H9 (cell line): ENCODE measurements at regions not wholly inside any gene's neighbourhood (a gene's known extent, or its start where the extent isn't known, plus 50 kb on each side); places are given as distances from the start of the nearest gene placed in this dataset.

Experiments used
- DNase-seq: peaks from one replicate; pipeline ENCODE4 v3.0.0-alpha.2; 2017
- H2AFZ ChIP-seq: one replicate; pipeline ENCODE4 v1.6.1; 2013; ENCODE audit warnings: mild to moderate bottlenecking, low read length, control low read depth, moderate library complexity
- H2AK5ac ChIP-seq: 2 replicates; pipeline ENCODE4 v1.6.1; 2013; ENCODE audit warnings: low read length, control low read depth, mixed read lengths; ENCODE audit not compliant: insufficient read length
- H2BK120ac ChIP-seq: one replicate; pipeline ENCODE4 v1.6.1; 2013; ENCODE audit warnings: low read depth, mild to moderate bottlenecking, low read length, control low read depth, inconsistent platforms; ENCODE audit not compliant: poor library complexity, severe bottlenecking
- H2BK12ac ChIP-seq: 2 replicates; pipeline ENCODE4 v1.6.1; 2013; ENCODE audit warnings: low read length, control low read depth, mixed read lengths, low read depth; ENCODE audit not compliant: insufficient read length
- H2BK15ac ChIP-seq: 2 replicates; pipeline ENCODE4 v1.6.1; 2013; ENCODE audit warnings: low read depth, low read length, control low read depth
- H2BK20ac ChIP-seq: one replicate; pipeline ENCODE4 v1.6.1; 2013; ENCODE audit warnings: low read depth, mild to moderate bottlenecking, low read length, control low read depth, inconsistent platforms; ENCODE audit not compliant: poor library complexity, severe bottlenecking
- H2BK5ac ChIP-seq: 2 replicates; pipeline ENCODE4 v1.6.1; 2013; ENCODE audit warnings: low read length, control low read depth, mixed read lengths; ENCODE audit not compliant: insufficient read length
- H3K14ac ChIP-seq: 2 replicates; pipeline ENCODE4 v1.6.1; 2013; ENCODE audit warnings: low read length, control low read depth; ENCODE audit not compliant: insufficient read depth
- H3K18ac ChIP-seq: 2 replicates; pipeline ENCODE4 v1.6.1; 2013; ENCODE audit warnings: low read depth, mild to moderate bottlenecking, mixed read lengths, low read length, control low read depth; ENCODE audit not compliant: insufficient read length
- H3K23ac ChIP-seq: 2 replicates; pipeline ENCODE4 v1.6.1; 2013; ENCODE audit warnings: low read length, control low read depth, mixed read lengths, low read depth; ENCODE audit not compliant: insufficient read length
- H3K23me2 ChIP-seq: 2 replicates; pipeline ENCODE4 v1.6.1; 2013; ENCODE audit warnings: low read depth, mild to moderate bottlenecking, mixed read lengths, low read length, control low read depth; ENCODE audit not compliant: insufficient read length, poor library complexity, severe bottlenecking
- H3K27ac ChIP-seq: 2 replicates; pipeline ENCODE4 v1.5.1; 2013; ENCODE audit warnings: low read length, control low read depth, mixed read lengths, low read depth; ENCODE audit not compliant: insufficient read length
- H3K27me3 ChIP-seq: 2 replicates; pipeline ENCODE4 v1.6.1; 2013; ENCODE audit warnings: low read length, control low read depth, inconsistent platforms; ENCODE audit not compliant: insufficient read depth
- H3K4ac ChIP-seq: 2 replicates; pipeline ENCODE4 v1.6.1; 2013; ENCODE audit warnings: low read depth, mild to moderate bottlenecking, control low read depth, inconsistent platforms, low read length, moderate library complexity
- H3K4me1 ChIP-seq: 2 replicates; pipeline ENCODE4 v1.6.1; 2013; ENCODE audit warnings: low read length, control low read depth, inconsistent platforms; ENCODE audit not compliant: insufficient read depth
- H3K4me2 ChIP-seq: 2 replicates; pipeline ENCODE4 v1.6.1; 2013; ENCODE audit warnings: low read length, control low read depth, mixed read lengths; ENCODE audit not compliant: insufficient read length, insufficient read depth
- H3K56ac ChIP-seq: 2 replicates; pipeline ENCODE4 v1.6.1; 2013; ENCODE audit warnings: low read depth, mild to moderate bottlenecking, mixed read lengths, low read length, control low read depth; ENCODE audit not compliant: insufficient read length
- H3K79me1 ChIP-seq: 2 replicates; pipeline ENCODE4 v1.6.1; 2013; ENCODE audit warnings: low read depth, mild to moderate bottlenecking, moderate library complexity, low read length, control low read depth, inconsistent platforms; ENCODE audit not compliant: insufficient read depth, poor library complexity, severe bottlenecking
- H3K79me2 ChIP-seq: 2 replicates; pipeline ENCODE4 v1.6.1; 2013; ENCODE audit warnings: low read length, control low read depth, inconsistent platforms; ENCODE audit not compliant: insufficient read depth
- H3K9ac ChIP-seq: 2 replicates; pipeline ENCODE4 v1.6.1; 2013; ENCODE audit warnings: low read length, control low read depth, mixed read lengths; ENCODE audit not compliant: insufficient read length; ENCODE audit errors: extremely low read depth
- H3K9me3 ChIP-seq: one replicate; pipeline ENCODE4 v1.6.1; 2013; ENCODE audit warnings: low read depth, low read length, inconsistent platforms; ENCODE audit not compliant: control insufficient read depth
- H3T11ph ChIP-seq: one replicate; pipeline ENCODE4 v1.6.1; 2013; ENCODE audit warnings: mild to moderate bottlenecking, low read length, control low read depth, inconsistent platforms
- H4K20me1 ChIP-seq: one replicate; pipeline ENCODE4 v1.6.1; 2013; ENCODE audit not compliant: control insufficient read depth, insufficient read length, insufficient read depth
- H4K5ac ChIP-seq: 2 replicates; pipeline ENCODE4 v1.6.1; 2013; ENCODE audit warnings: low read depth, mild to moderate bottlenecking, mixed read lengths, low read length, control low read depth; ENCODE audit not compliant: insufficient read length
- H4K8ac ChIP-seq: replicated peaks from 2 replicates; pipeline ENCODE4 v1.6.1; 2013; ENCODE audit warnings: low read length, control low read depth, mixed read lengths, low read depth; ENCODE audit not compliant: insufficient read length
- H4K91ac ChIP-seq: 2 replicates; pipeline ENCODE4 v1.6.1; 2013; ENCODE audit warnings: low read depth, mild to moderate bottlenecking, moderate library complexity, mixed read lengths, low read length, control low read depth; ENCODE audit not compliant: insufficient read length
- H3K27ac Mint-ChIP-seq, 3 experiments: 2 replicates in 2 of 3; 3 replicates in 1 of 3; pipeline ENCODE4 v1.8.0; 2020 to 2021; ENCODE audit warnings: mixed read lengths in 3 of 3, mild to moderate bottlenecking in 1 of 3, moderate library complexity in 1 of 3
- H3K27me3 Mint-ChIP-seq: 2 replicates; pipeline ENCODE4 v1.8.0; 2021; ENCODE audit warnings: low read depth, mild to moderate bottlenecking, moderate library complexity, mixed read lengths
- H3K36me3 Mint-ChIP-seq, 3 experiments: 2 replicates in 2 of 3; 3 replicates in 1 of 3; pipeline ENCODE4 v1.8.0; 2020 to 2021; ENCODE audit warnings: low read depth in 3 of 3, mixed read lengths in 3 of 3; ENCODE audit not compliant: insufficient read depth in 1 of 3
- H3K4me1 Mint-ChIP-seq, 2 experiments: 2 replicates each; pipeline ENCODE4 v1.8.0; 2020; ENCODE audit warnings: mixed read lengths in 2 of 2
- H3K4me3 Mint-ChIP-seq, 2 experiments: 2 replicates in 1 of 2; 3 replicates in 1 of 2; pipeline ENCODE4 v1.8.0; 2020 to 2021; ENCODE audit warnings: mild to moderate bottlenecking in 2 of 2, mixed read lengths in 2 of 2, moderate library complexity in 1 of 2
- H3K9me3 Mint-ChIP-seq, 2 experiments: 2 replicates in 1 of 2; 3 replicates in 1 of 2; pipeline ENCODE4 v1.8.0; 2020; ENCODE audit warnings: mild to moderate bottlenecking in 2 of 2, mixed read lengths in 2 of 2, moderate library complexity in 1 of 2
- CTCF ChIP-seq: fragments of 200-600 bp; sonication (generic); conservative IDR thresholded peaks from 3 replicates; pipeline ENCODE4 v1.8.0; 2021; ENCODE audit warnings: antibody characterized with exemption, mild to moderate bottlenecking
- WGBS: extraction: QIAGEN DNeasy Blood & Tissue Kit; methylation state at CpG from one replicate; pipeline ENCODE4 v1.1.7; 2013; ENCODE audit warnings: missing lambda C conversion rate, low lambda C conversion rate, mixed read lengths; ENCODE audit not compliant: insufficient read length; ENCODE audit errors: extremely low coverage; 5-methylcytosine and 5-hydroxymethylcytosine counted together

- no peaks in the 10 kb centered on the region for H4K20me1 ChIP-seq
- H4K5ac ChIP-seq: no peak overlapping the region
- H3K23ac ChIP-seq: no peak overlapping the region
- no peaks in the 10 kb centered on the region; the same call in 1 of the 2 replicates for H3K4me1 ChIP-seq
- no peak for DNase-seq
- no peak overlapping the region for H4K91ac ChIP-seq
- H3K4me2 ChIP-seq: no peak overlapping the region
- H3K27me3 ChIP-seq: no peaks in the 10 kb centered on the region
- H3K36me3 Mint-ChIP-seq: no peaks in the 10 kb centered on the region
- no peaks in the 10 kb centered on the region for H3K79me2 ChIP-seq
- no peak overlapping the region for H3K27ac ChIP-seq
- no peak overlapping the region for H2AK5ac ChIP-seq
- no peaks in the 10 kb centered on the region for H3K9me3 Mint-ChIP-seq
- no peak overlapping the region for H3T11ph ChIP-seq
- H3K4me1 Mint-ChIP-seq: peaks cover 6 to 10% of the 10 kb centered on the region in 2 experiments
- no peak overlapping the region for H3K18ac ChIP-seq
- H2BK5ac ChIP-seq: no peak overlapping the region
- no peak overlapping the region for H3K4ac ChIP-seq
- H3K4me3 Mint-ChIP-seq: no peak overlapping the region
- H2BK20ac ChIP-seq: no peak overlapping the region
- no peak for TF ChIP-seq CTCF
- no peak overlapping the region for H3K9ac ChIP-seq
- H3K79me1 ChIP-seq: no peaks in the 10 kb centered on the region
- H3K56ac ChIP-seq: no peak overlapping the region
- no peak overlapping the region for H2BK12ac ChIP-seq
- no peak overlapping the region for H3K14ac ChIP-seq
- no CpG with 5 or more reads among the region's 6 CpGs for WGBS
- no peak overlapping the region for H3K27ac Mint-ChIP-seq
- H3K27me3 Mint-ChIP-seq: no peaks in the 10 kb centered on the region
- H4K8ac ChIP-seq: no peak overlapping the region
- H3K23me2 ChIP-seq: no peaks in the 10 kb centered on the region
- no peaks in the 10 kb centered on the region for H3K9me3 ChIP-seq
- H2BK15ac ChIP-seq: no peak overlapping the region
- H2BK120ac ChIP-seq: no peak overlapping the region
- no peak overlapping the region for H2AFZ ChIP-seq
Measured at GRCh38 chr2:129071531-129071930, 752.9 kb upstream of the HS6ST1 start.
